HG03103 (cell line): ENCODE measurements at regions not wholly inside any gene's neighbourhood (a gene's known extent, or its start where the extent isn't known, plus 50 kb on each side); places are given as distances from the start of the nearest gene placed in this dataset.
"Not testable (repeated sequence)": the region's sequence is repeated elsewhere in the genome, so short reads cannot be mapped to it uniquely, and the experiment has no call there.

ENCODE experiments used
- ATAC-seq: cut with Tn5 transposase; IDR thresholded peaks from one replicate; pipeline ENCODE4 v1.9.1; 2021; ENCODE audit warnings: low read depth; ENCODE audit not compliant: unreplicated experiment

DNA sequence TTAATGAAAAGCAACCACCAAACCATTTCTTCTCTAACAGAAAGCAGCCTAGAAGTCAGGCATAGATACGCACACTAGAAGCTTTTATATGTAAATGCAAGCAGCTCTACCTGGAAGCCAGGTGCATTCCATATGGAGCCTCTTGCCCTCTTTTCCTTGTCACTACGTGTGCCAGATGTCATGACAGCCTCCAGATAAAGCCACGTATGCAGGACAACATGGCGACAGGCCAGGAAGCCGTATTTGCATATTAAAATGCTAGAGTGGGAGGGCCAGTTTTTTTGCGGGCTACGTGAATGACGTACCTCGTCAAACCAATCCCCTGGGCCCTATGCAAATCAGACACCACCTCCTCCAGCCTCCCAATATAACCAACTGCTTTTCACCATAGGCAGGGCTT is 308.1 kb upstream of the SPTLC3 start:
- no peak for ATAC-seq

DNA sequence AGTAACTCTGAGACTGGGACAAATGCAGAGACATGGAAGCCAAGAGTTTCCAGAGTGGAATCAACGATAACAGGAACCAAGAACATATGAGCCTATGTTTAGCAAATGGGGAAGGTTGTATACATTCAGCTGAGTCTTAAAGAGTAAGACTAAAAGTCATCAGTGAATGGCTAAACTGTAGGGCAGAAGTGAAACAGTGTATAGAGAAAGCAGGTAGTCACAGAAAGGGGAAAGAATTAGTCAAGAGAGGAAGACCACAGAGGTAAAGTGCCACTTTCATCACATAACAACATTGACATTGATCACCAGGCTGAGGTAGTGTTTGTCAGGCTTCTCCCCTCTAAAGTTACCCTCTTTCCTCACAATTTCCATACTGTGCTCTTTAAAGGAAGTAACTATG is 306.5 kb upstream of the SPTLC3 start:
- ATAC-seq = no peak

DNA sequence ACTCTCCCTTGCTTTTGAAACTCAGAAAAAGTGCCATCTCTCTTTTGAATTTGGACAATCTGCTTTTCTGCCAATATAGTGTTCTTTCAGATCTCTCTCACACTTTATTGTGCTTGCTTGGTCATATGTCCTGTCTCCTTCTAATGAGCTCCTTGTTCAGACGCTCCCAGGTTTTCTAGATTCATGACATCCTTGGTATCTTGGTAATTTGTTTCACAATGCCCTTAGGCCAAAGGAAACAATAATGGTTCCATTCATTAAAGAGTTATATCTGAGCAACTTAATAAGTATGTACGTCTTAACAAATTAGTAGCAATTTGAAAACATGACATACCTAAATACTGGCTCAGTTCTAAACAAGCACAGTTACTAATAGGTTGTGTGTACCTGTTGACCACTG is 293.4 kb upstream of the SPTLC3 start:
- ATAC-seq = no peak

DNA sequence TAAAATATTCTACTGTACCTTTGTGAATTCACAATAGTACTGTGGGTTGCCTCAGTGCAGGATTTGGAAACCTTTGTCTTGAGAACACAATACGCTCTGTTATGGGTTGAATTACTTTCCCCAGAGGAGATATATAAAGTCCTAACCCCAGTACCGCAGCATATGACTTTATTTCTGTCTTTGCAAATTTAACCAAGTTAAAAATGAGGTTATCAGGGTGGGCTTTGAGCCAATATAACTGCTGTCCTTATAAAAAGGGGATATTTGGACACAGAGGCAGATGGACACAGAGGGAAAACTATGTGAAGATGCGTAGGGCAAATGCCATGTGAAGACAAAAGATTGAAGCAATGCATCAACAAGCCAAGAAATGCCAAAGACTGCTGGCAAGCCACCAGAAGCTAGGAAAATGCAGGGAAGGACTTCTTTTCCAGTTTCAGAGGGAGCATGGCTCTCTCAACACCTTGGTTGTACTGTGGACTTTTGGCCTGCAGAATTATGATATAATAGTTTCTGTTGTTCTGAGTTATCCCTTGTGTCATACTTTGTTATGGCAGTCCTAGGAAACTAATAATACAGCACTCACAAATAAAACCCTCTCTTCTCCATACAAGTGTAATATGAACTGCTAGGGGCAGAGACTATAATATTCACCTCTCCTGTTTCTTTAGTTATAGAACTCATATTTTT is 292.6 kb upstream of the SPTLC3 start:
- no peak for ATAC-seq

DNA sequence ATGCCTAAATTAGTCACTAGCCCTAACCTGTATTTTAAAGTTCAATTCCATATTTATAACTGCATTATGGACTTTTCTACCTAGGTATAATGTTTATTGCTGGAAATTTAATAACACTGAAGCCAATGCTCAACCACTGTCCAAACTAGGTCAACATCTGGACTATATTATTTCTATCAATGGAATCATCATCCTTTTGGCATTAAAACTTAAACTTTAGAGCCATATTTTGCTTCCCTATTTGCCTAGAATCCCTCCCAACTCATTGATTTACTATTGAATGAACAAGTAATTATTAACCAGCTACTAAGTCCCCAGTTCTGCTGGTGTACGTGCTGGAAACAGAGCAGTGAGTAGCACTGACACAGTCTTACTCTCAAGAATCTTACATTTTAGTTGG is 291.7 kb upstream of the SPTLC3 start:
- ATAC-seq = no peak

DNA sequence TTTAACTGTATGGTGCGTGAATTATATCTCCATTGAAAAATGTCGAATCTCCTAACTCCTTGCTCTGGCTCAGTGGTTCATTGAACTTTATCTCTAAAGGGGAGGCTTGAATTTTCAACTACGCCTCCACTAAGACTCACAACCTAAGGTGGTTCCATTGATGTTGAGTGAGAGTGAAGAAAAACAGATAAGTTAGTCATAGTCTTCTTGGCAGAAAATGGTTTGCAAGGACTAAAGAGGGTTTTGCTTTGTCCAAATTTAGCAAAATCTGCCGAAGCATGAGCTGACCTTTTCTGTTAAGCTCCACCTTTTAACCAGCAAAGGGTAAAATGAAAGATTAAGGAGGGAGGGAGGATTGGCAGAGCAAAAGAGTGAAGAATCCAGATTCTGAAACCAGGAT is 290.2 kb upstream of the SPTLC3 start:
- ATAC-seq = no peak

DNA sequence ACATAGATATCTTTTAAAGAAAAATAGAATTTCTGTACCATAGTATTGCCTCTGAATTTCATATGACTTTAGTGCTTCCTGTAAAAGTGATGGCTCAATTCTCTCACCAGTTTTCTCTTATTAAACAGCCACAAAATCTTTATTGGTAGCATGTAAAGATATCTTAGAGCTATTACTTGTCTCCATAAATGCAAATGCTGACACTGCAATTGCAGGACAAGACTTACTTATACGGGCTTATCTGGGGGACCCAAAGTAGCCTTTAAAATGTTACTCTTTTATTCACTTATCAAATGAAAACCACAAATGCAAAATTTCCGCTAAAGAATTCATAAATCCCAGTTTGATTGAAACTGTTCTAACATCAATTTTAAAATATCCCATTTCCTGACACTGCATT is 287.1 kb upstream of the SPTLC3 start:
- ATAC-seq = no peak

DNA sequence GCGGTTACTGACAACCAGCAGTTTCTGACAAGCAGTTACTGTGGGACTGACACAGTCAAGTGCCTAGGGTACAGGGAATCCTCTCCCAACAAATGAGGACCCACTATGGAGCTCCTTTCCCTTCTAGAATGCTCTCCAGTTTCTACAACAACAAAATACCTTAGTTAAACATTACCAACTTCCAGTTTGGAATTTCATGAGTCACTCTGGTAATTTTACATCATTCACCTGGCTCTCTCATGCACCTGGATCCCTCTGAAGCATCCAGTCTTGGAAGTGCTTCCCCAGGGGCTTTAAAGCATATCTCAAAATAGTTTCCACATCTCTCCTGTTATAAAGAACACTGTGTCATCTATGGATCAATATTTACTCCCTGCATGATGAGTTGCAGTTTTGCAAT is 286.7 kb upstream of the SPTLC3 start:
- ATAC-seq = no peak

DNA sequence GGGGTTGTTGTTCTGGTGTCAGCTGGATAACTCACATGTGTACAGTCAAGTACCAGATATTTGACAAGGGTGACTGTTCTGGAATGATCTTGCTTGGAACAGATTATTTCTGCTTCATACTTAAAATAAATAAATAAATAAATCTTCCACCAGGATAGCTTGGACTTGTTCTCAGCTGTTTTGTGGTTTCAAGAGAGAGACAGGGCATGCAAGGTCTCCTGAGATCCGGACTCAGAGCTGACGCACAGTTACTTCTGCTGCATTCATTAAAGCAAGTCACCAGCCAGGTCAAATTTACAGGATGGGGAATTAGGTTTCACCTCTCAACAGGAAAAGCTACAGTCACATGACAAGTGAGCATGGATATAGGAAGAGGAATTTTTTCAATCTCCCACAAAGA is 285.0 kb upstream of the SPTLC3 start:
- ATAC-seq = no peak

DNA sequence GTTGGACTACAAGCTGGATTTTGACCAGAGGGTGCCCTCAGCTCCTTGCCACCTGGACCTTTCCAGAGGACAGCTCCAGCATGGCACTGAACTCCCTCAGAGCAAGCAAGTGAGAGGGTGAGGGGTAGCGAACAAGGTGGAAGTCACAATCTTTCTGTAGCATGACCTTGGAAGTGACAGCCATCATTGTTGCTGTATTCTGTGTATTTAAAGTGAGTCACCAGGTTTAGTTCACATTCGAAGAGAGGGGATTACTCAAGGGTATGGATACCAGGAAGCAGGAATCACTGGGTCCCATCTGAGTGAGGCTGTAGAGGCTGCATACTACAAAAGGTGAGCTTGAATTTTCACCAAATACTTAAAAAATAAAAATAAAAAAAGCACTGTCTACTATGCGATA is 280.0 kb upstream of the SPTLC3 start:
- ATAC-seq = no peak

DNA sequence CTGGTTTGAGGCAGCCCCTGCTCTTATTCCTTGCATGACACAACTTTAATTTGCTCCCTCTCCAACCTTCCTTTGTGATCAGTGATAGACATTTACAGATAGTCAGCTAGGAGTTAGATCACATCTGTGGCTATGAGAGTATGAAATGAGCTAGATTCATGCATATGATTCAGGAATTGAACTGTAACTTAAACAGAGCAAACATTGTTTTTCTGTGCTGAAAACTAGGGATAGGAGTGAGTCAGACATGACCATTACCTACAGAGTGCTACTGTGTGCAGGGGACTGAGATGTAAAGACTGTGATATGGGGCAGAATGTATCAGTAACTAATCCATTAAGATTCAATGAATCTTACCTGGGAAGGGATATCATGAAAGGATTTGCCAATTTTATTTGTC is 279.4 kb upstream of the SPTLC3 start:
- no peak for ATAC-seq

DNA sequence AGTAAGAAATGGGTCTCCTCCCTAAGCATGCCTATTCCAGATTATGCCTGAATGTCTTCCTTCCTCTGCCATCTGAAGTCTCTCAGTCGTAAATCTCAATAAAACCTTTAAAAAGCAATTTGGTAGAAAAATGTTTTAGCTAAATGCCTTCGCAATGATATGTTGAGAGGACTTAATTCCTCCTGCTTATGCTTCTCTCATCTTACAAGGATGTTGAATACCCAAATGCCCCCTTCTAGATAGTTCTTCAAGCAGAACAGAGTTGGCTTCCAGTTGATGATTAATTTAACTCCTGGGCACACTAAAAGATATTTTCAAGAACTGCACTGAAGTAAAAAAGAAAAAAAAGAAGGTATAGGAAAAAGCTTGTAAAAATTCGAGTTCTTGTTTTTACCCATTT is 275.0 kb upstream of the SPTLC3 start:
- no peak for ATAC-seq

DNA sequence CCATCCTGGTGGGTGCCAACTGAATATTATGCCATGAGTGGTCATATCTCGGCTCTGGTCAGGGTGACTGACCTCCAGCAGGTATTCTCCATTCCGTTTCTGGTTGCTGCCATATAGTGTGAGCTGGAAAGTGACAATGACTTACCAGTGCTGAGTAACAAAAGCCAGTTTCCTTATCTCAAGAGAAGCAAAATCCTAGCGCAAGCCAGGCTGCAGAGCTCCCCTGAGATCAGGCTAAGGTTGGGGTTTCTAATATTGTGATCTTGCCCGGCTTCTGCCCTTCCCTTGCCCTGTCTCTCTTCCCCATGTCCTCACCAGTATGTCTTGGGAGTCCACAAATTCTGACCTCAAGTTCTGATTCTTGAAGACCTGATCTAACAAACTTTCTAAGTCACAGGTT is 271.3 kb upstream of the SPTLC3 start:
- ATAC-seq = no peak

DNA sequence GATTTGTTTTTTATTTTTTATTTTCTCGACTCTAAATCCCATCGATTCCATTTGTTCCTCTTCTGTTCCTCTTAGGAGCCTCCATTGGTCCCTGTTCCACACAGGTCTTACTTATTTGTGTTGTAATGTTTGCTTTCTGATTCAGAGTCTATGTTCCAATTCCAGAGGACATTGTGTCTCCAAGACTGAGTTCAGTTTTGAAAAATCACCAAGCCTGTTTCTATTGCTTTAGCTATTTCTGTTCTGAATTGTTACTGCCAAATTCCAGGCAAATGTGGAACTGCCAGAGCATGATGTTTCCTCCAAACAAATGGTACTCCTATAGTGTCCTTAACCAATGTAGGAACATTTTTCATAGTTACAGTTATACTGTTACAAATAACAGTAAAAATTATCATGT is 270.9 kb upstream of the SPTLC3 start:
- ATAC-seq = no peak

DNA sequence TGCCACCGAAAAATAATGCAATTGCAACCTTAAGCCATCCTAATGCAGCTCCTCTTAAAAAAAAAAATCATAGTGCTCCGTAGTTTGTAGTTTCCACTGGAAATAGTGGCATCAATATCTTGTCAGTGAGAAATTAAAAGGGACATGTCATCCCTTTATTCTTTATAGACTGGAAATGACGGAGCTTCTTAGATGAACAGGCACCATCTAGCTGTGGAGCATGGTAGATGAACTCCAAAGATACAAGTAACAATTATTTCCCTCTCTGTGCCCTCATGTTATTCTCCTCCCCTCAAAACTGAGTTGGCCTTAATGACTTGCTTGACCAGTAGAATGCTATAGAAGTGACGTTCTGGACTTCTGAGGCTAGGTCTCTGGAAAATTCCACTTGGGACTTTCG is 268.1 kb upstream of the SPTLC3 start:
- no peak for ATAC-seq

DNA sequence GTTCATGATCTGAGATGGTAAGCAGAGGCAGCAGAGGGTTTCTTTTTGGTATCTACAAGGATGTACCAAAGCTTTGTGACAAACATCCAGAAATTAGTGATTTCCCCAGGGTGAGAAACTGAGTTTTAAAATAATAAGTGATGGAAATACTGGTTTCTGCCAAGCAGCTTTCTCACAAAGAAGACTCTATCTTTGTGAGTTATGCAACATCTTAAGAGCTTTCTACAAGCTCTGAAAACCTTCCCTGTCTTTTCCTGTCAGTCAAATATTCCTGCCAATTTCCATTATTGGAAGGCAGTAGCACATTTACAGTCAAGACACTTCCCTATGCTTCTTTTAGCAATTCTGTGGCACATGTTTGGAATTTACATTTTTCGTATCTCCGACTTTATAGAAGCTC is 264.7 kb upstream of the SPTLC3 start:
- ATAC-seq = no peak

DNA sequence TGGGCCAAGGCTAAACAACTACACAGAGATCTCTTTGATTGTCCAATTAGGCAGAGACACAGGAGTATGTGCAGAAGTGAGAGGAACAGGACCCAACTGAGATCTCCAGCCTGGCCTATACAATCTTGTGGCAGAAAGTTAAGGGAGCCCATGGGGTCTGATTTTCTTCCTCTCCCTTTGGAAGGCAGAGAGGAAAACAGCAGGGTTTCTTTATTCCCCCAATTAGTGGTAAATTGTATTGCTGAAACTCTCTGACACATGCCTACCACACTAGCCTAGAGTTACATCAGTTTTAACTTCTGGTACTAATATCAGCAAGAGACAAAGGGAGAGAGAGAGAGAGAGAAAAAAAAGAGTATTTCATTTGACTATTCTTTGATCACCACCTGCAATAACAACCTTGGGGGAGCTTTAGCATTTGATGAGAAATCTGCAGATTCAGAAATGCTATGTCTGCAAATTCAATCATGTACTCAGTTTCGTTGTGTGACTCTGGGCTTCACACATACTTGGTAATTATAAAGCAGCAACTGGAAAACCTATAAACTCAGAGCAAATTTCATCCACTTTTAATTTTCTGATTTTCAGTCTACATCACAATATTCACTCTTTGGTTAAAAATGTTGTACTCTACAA is 260.3 kb upstream of the SPTLC3 start:
- ATAC-seq = no peak

DNA sequence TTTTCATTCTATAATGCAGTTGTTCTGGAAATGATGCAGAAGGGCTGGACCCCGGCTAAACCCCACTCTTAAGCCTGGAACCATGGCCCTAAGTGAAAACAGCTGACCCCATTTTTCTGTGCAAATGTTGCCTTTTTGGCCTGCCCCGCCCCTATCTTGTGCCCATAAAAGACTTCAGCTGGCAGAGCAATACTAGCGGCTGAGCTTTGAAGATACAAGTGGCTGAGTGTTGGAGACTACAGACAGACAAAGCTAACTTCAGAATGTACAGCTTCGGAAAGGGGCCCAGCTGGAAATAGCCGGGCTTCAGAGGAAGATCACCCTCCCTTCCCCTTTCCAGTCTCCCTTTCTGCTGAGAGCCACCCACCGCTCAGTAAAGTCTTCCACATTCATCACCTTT is 258.6 kb upstream of the SPTLC3 start:
- ATAC-seq = no peak

DNA sequence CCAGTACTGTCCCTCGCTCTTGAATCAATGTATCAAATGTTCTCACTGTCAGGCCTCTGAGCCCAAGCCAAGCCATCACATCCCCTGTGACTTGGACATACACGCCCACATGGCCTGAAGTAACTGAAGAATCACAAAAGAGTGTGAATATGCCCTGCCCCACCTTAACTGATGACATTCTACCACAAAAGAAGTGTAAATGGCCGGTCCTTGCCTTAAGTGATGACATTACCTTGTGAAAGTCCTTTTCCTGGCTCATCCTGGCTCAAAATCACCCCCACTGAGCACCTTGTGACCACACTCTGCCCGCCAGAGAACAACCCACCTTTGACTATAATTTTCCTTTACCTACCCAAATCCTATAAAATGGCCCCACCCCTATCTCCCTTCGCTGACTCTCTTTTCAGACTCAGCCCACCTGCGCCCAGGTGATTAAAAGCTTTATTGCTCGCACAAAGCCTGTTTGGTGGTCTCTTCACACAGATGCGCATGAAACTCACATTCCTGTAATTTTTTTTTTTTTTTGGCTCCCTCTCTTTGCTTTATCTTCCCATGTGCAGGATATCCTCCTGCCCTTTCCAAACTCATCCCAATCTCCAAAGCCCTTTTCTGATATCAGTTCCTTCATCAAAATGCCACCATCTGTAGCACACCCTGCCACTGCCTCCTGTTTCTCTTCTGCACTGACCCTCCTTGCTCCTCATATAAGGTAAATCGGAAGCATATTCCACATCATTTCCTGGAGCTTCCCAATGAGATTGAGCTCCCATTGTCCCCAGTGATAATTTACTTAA is 255.7 kb upstream of the SPTLC3 start:
- not testable (repeated sequence) for ATAC-seq

DNA sequence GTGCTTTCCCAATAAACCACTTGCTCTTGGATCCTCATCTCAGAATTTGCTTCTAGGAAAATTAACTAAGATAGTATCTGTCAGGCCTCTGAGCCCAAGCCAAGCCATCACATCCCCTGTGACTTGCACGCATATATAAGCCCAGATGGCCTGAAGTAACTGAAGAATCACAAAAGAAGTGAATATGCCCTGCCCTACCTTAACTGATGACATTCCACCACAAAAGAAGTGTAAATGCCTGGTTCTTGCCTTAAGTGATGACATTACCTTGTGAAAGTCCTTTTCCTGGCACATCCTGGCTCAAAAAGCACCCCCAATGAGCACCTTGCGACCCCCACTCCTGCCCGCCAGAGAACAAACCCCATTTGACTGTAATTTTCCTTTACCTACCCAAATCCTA is 255.0 kb upstream of the SPTLC3 start:
- not testable (repeated sequence) for ATAC-seq

DNA sequence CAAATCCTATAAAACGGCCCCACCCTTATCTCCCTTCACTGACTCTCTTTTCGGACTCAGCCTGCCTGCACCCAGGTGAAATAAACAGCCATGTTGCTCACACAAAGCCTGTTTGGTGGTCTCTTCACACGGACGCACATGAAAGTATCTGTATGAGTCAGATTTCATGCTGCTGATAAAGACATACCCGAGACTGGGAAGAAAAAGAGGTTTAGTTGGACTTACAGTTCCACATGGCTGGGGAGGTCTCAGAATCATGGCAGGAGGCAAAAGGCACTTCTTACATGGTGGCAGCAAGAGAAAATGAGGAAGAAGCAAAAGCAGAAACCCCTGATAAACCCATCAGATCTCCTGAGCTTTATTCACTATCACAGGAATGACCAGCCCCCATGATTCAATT is 249.3 kb upstream of the SPTLC3 start:
- not testable (repeated sequence) for ATAC-seq

DNA sequence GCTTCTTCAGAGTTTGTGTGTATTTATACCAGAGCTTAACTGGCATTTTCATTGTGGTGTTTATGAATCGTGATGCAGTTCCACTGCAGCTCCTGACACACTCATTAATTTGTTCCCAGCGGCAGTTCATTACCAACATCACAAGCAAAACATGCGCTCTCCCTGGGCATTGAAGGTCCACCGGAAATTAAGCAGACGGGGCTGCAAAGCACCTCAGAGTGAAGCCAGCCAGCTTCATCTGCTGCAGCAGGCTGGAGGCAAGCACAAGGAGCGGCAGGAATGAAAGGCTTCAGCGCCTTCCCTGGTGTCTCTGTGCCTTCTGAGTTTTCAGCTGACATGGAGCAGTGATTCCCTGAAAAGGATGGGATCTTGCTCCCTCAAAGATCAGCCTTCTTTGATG is 246.0 kb upstream of the SPTLC3 start:
- no peak for ATAC-seq
